GM21619 (cell line): ENCODE measurements at regions not wholly inside any gene's neighbourhood (a gene's known extent, or its start where the extent isn't known, plus 50 kb on each side); places are given as distances from the start of the nearest gene placed in this dataset.

ENCODE experiments used
- ATAC-seq: cut with Tn5 transposase; IDR thresholded peaks from one replicate; pipeline ENCODE4 v1.9.1; 2021; ENCODE audit not compliant: unreplicated experiment

DNA sequence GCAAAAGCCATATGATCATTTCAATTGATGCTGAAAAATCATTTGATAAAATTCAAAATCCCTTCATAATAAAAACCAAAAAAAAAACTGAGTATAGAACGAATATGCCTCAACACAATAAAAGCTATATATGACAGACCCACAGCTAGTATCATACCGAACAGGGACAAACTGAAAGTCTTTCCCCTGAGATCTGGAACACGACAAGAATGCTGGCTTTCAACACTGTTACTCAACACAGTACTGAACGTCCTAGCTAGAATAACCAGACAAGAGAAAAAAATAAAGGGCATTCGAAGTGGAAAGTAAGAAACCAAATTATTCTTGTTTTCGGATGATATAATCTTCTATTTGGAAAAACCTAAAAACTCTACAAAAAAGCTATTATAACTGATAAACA, 559.9 kb downstream of the EPM2A start:
- ATAC-seq = no peak

DNA sequence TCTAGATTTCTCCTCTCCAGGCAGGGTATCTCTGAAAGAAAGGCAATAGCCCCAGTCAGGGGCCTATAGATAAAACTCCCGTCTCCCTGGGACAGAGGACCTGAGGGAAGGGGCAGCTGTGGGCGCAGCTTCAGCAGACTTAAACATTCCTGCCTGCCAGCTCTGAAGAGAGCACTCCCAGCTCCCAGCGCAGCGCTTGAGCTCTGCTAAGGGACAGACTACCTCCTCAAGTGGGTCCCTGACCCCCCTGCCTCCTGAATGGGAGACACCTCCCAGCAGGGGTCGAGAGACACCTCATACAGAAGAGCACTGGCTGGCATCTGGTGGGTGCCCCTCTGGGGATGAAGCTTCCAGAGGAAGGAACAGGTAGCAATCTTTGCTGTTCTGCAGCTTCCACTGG, 556.9 kb downstream of the EPM2A start:
- ATAC-seq = no peak

DNA sequence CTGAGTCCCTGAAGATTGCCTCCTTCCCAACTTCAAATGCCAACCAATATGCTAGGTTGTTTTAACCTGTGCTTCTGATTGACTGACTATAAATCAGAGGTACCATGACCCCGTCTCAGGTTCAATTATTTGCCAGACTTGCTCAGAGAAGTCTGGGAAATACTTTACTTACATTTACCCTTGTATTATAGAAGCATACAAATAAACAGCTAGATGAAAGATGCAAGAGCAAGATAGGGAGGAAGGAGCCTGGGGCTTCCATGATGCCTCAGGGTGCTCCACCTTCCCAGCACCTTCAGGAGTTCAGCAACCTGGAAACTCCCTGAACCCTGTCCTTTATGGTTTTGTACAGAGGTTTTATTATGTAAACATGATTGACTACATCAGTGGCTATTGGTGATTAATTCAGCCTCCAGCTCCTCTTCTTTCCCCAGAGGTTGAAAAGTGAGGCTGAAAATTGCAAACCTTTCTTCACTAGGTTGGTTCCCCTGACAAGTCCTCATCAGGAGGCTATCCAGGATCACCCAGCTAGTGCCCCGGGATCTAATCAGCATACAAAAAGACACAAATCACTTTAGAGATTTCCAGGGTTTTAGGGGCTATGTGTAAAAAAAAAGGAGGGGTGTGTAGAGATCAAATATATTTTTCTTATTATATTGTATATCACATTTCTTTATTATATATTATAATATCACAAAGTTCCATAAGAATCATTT, 547.7 kb downstream of the EPM2A start:
- ATAC-seq = no peak

DNA sequence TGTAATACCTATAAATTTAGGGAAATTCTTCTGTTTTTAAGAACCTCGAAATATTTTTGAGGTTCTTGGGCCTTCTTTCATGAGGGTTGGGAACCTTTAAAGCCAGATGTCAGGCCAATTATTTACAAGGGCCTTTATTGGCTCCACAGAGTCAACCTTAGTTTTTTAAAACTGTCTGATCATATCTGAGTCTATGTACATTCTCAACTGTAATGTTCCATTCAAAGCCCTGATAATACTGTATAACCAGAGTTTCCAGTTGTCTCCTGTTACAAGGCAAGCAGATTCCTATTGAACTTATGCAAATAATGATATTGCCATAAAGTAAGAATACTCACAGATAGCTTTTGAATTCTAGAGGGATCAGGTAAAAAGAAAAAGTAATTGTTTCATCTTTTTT, 545.5 kb downstream of the EPM2A start:
- no peak for ATAC-seq

DNA sequence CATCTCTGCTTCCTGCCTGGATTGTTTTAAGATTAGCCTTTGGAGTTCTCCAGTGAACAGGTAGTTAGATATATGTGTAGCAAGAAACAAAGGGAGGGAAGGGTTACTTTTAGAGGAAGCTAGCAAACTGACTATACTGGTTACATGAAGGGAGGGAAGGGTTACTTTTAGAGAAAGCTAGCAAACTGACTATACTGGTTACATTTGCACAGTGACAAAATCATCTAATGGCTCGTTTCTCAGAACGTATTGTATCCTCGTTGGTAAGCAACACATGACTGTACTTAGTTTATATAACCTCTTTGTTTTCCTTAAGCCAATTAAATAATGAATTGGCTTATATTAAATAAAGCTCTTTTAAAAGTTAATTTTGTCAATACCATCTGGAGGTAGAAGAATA, 540.9 kb downstream of the EPM2A start:
- no peak for ATAC-seq

DNA sequence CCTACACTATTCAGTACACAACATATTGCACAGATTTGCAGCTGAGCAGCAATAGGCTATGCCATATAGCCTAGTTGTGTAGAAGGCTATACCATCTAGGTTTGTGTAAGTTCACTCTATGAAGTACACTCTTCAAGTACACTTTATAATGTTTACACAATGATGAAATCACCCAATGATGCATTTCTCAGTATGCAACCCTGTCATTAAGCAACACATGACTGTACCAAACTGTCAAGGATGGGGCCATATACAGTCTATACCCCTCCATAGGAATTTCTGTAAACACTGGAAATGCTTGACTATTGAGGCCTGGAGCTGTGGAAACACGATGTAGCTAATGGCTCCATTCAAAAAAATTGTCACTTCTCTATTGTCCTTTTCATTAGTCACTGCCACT, 535.4 kb downstream of the EPM2A start:
- no peak for ATAC-seq

DNA sequence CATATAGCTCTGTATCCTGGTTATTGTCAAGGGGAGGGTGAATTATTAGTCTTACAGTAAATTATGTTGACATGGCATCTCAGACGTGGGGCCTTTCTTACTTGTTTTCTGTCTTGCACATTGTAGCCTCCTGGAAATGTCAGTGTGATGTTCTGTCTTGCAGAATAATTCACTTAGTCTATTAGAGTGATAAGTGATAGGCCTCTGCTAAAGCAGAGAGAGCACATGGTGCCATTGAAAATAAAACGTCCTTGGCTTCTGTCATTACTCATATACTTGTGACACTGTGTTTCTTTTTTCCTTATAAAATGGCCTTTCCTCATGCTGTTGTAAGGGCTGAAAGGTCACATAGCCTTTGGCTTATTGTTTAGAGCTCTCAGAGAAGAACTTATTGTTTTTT, 531.0 kb downstream of the EPM2A start:
- no peak for ATAC-seq

DNA sequence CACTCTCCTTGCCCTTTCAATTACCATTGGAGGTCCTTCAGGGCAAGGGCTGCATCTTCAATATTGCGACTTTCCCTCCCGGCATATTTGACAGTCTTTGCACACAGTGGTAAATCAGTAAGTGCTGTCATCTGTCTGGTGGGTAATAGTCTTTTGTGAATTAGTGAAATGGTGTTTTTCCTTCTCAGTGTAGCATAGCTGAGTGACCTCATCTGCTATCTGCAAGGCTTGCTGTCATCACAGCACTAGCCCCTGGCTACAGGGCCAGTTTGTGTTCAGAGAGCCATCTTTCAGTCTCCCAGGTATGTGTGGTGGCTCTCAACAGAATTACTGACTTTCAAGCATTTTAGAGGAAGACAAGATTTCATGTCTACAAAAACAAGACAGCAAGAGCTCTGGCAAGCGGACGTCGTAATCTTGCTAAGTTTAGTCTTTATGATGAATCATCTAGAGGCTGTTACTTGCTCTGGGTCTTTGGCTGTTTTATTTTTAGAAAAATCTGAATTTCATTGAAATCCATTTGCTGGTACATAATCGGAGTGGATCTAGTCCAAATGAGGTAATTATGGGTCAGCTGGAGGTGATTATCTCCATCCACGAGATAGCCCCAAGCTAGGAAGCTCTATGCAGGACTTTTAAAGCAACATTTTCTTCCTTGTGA, 528.9 kb downstream of the EPM2A start:
- no peak for ATAC-seq

DNA sequence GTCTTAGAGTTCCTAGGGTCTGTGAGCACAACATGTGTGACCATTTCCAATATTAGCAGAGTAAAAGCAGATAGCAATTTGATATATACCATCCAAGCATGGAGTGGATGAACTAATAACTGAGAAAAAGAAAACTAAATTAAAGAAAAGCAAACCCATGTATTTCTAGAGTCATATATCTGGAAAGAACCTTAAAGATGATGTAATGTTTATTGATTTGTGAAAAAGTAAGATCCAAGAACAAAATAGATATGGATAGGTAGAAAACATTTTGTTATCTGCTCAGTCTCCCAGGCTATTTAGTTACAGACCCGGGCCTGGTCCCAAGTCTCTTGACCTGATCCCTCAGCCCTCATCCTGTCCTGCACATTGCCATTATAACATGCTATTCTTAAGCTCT, 526.8 kb downstream of the EPM2A start:
- no peak for ATAC-seq

DNA sequence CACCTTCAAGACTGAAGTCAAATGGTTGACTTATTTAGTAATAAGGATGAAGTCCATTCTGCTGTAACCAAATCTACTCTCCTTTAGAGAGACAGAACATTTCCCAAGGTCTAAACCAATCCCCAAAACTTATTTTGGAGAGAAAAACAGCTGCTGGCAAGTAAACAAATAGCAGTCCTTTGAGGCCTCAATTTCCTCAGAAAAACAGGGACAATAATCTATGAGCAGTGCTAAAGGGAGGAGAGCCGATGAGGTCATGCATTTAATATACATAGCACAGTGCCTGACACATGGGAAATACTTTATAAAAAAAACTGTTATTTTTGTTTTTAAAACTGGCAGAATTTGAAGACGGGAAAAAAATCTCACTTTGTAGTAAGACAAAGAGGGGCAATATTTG, 526.0 kb downstream of the EPM2A start:
- no peak for ATAC-seq

DNA sequence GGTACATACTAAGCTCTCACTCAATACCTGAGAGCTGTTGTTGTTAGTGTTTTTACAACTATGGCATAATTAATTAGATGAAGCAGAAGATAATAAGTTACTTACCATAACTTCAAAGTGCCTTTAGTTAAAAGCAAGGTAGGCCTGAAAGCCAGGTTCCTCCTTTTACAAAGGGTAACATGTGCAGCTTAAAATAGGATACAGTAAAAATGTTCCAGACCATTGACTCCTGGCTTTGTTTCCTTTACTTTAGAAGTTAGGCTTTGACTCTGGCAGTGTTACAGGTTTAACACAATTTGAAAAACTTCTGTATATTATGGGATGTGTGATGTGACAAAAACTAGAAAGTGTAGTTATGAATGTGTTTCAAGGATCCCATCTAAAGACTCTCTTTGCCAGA, 522.5 kb downstream of the EPM2A start:
- ATAC-seq = peak; percentile 34

DNA sequence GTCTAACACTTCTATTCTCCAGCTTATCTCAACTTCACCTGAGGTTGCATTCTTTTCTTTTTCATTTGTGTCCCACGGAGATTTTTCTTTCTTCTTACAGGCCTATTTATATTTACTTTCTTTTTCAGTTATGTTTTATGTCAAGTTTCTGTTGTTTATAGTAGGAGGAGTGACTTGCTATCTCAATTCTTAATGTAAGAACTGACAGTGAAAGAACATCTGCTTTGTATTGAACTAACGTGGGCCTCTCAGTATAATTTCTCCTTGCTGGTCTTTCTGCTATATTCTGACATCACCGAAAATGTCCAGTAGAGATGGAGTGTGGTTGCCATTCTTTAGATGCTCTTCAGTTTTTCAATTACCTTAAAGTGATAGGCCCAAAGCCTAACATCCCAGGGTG, 521.7 kb downstream of the EPM2A start:
- peak; percentile 89 for ATAC-seq

DNA sequence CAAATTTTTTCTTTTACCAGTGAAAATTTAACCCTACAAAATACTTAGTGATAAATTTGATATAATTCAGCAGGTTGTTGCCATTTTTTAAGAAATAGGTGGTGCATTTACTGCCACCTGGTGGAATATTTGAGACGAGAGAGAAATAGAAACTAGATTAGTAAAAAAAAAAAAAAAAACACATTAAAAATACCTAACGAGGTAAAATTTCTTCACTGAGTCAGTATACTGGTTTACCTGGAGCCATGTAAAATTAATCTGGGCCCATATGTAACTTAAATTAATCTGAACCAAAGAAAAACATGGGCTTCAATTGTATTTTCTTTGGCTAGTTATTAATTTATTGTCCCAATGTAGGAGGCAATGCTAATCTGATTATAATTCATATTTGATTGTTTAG, 520.8 kb downstream of the EPM2A start:
- ATAC-seq = no peak

DNA sequence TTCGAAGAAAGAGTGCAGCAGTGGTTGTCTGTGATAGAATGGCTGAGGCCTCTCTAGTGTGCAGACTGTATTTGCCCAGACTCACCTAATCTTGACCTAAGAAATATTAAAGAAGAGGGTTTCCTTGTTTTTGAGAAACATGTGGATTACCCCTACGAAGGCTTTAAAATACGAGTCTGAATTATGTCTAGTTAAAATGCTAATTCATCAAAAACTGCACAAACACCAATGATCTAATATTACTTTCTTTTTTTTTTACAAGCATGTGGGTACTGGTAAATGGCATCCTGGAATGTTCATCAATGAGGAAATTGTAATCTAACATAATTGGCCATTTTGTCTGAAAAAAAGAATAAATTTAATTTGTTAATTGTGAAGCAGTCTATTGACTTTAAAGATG, 510.9 kb downstream of the EPM2A start:
- ATAC-seq = no peak

DNA sequence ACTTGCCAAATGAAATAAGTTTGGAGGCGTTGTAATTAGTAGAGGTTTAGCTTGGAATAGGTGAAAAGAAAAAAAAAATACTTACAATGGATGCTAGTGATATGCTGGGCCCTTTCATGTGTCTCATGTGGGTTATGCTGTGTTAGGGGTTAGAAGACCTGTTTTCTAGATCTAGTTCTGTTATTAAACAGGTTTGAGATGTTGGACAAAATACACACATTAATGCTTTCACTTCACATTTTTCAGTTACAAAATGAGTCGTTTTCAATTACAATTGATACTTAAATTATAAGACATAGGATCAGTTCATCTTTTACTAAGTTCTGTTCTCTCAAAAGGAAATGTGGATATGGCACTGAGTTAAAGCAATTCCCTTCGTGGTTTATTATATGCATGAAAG, 509.8 kb downstream of the EPM2A start:
- ATAC-seq = no peak

DNA sequence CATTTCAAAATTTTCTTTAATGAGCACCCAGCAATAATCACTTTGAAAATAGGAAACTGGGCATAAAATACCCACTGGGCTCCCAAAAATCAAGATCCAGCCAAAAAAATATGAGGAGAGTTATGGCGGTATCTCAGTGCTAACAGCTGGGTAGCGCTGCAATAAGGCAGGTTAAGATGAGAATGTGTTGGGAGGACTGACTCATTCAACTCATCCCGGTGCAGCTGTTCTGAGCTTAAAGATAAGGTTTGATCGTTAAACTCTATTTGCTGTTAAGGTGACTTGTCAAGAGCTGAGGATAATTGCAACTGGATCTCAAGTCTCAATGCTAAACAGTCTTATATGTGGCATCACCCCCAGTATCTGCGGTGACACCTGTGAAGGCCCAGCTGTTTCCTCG, 507.7 kb downstream of the EPM2A start:
- no peak for ATAC-seq

DNA sequence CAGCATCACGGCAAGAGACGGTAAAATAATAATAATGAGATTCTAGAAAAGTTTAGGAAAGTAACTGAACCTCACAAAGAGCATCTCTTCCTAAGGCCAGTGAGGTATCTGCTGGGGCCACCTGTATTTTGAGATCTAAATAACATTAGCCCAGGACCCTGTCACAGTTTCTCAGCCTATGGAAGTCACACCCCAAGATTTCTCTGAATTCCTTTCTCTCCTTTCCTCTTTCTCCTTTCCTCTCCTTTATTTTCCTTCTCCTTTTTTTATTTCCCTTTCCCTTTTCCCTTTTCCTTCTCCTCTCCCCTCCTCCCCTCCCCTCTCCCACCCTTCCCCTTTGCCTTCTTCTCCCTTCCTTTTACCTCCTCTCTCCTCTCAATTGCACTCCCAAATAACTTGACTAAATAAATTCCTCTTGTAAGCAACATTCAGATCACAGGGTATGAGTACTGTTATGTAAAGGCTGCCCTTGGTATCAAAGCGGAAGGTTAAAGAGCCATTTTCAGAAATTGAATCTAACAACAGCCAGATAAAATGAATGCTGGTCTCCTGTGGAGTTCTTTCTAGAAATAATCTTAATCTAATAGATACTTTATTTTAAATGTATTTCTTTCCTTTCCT, 506.2 kb downstream of the EPM2A start:
- ATAC-seq = no peak

DNA sequence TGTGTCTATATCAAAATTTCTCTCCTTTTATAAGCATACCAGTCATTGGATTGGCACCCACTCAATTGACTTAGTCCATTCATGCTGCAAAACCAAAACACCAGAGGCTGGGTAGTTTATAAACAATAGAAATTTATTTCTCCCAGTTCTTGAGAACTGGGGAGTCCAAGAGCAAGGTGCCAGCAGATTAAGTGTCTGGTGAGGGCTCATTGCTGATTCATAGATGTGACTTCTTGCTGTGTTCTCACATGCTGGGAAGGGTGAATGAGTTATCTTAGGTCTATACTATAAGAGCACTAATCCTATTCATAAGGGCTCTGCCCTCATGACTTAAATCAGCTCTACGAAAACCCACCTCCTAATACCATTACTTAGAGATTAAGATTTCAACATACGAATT, 501.4 kb downstream of the EPM2A start:
- no peak for ATAC-seq

DNA sequence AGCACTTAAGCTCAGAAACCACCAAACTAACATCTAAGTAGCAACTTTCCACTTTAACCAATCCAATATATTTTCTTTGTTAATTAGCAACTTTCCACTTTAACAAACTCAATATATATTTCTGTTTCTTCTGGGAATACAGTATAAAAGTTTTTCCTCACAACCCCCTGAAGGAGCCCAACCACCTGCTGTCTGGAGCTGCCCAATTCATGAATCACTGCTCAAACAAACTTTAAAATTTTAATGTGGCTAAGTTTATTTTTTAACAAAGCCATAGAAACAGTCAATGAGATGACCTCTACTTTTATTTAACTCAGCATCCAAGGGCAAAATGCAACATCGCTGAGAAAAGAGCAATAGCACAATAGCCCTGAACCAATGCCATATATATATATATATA, 500.1 kb downstream of the EPM2A start:
- no peak for ATAC-seq

DNA sequence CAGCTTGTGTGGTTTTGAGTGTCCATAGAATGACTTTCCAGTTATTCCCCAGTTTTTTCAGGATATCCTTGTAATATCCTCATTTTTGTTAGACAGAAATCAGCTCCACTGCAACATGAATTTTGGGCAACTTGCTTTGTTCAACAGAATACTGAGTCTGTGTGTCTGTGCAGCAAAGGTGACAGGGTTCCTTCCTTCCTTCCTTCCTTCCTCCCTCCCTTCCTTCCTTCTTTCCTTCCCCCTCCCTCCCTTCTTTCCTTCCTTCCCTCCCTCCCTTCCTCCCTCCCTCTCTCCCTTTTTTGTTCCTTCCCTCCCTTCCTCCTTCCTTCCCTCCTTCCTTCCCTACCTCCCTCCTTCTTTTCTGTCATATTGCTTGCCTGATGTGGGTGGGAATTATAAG, 496.5 kb downstream of the EPM2A start:
- no peak for ATAC-seq

DNA sequence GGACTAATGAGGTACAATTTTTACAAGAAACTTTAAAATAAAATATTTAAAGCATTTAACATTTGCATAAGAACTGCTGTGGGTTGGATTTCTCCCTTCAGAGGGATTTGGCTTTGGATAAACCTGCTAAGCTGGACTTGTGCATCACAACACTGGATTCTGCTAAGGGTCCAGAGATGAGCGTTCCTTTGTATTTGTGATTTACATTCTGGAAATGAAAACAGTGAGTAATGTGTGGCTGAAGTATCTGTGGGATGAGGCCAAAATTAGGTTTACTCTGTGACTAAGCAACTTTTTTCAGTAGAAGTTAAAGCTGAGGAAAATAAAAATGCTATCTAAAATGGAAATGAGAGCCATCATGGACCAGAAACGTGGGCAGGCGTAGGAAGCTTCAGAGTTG, 494.3 kb downstream of the EPM2A start:
- ATAC-seq = no peak

DNA sequence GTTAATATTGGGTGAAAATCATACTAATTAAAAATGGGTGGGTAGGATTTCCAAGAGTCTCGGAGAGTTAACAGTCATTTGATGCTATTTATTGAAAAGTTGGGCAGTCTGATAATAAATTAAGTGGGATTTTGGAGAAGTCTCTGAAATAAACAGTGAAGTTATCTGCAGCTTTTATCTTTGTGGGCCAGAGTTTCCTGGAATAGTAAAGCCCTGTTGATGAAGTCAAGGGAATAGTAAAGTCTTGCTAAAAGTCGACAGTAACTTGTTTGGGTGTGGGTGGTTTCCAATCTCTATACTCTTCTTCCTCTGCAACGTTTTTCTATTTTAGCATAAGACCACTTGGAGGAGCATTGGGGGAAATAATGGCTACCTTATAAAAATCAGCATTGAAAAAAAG, 493.6 kb downstream of the EPM2A start:
- no peak for ATAC-seq
